ENCODE measurements at regions not wholly inside any gene's neighbourhood (a gene's known extent, or its start where the extent isn't known, plus 50 kb on each side); places are given as distances from the start of the nearest gene placed in this dataset.

DNA sequence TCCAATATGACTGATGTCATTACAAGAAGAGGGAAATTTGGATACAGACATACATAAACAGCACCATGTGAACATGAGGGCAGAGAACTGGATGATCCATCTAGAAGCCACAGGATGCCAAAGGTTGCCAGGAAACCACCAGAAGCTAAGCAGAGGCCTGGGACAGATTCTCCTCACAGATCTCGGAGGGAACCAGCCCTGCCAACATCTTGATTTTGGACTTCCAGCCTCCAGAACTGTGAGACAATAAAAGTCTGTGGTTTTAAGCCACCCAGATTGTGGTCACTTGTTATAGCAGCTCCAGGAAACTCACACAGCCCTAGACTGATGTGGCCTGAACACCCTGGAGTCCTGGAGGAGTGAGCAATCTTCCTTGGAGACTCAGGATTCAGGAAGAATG is 351.6 kb downstream of the EIPR1 start:
- no peak for DNase-seq
- no peak for TF ChIP-seq EZH2 (optimal IDR thresholded peaks at IDR 0.05; ENCODE audit: low read depth, low read length)
- TF ChIP-seq, protein P1, sequence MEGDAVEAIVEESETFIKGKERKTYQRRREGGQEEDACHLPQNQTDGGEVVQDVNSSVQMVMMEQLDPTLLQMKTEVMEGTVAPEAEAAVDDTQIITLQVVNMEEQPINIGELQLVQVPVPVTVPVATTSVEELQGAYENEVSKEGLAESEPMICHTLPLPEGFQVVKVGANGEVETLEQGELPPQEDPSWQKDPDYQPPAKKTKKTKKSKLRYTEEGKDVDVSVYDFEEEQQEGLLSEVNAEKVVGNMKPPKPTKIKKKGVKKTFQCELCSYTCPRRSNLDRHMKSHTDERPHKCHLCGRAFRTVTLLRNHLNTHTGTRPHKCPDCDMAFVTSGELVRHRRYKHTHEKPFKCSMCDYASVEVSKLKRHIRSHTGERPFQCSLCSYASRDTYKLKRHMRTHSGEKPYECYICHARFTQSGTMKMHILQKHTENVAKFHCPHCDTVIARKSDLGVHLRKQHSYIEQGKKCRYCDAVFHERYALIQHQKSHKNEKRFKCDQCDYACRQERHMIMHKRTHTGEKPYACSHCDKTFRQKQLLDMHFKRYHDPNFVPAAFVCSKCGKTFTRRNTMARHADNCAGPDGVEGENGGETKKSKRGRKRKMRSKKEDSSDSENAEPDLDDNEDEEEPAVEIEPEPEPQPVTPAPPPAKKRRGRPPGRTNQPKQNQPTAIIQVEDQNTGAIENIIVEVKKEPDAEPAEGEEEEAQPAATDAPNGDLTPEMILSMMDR (IDR thresholded peaks at IDR 0.05; ENCODE audit: low read length), result no peak
- TF ChIP-seq EZH2phosphoT487 (IDR thresholded peaks at IDR 0.05; ENCODE audit: low read length), result no peak
- no peak overlapping the region for H3K4me2 ChIP-seq (ENCODE audit: low read depth, low read length)
- H3K27ac ChIP-seq (ENCODE audit: low read length), result no peak overlapping the region
- H3K36me3 ChIP-seq (replicated peaks; ENCODE audit: insufficient read depth, low read length), result no peaks in the 10 kb centered on the region
- no peaks in the 10 kb centered on the region for H3K4me1 ChIP-seq (ENCODE audit: low read length)
- H3K4me3 ChIP-seq (ENCODE audit: low read length), result no peak overlapping the region
- no peaks in the 10 kb centered on the region for H3K9me3 ChIP-seq (replicated peaks; ENCODE audit: insufficient read depth, low read length)
- H3F3A ChIP-seq (ENCODE audit: insufficient read depth, low read length), result no peaks in the 10 kb centered on the region
- no peaks in the 10 kb centered on the region for H3K27me3 ChIP-seq (replicated peaks; ENCODE audit: insufficient read depth, low read length)
- no peaks in the 10 kb centered on the region for H3K9me2 ChIP-seq (replicated peaks; ENCODE audit: insufficient read depth, low read length)
- no peak overlapping the region for H2AFZ ChIP-seq (ENCODE audit: low read length)
- no peaks in the 10 kb centered on the region for H3K79me2 ChIP-seq (ENCODE audit: low read length)
- no peak overlapping the region for H3K9ac ChIP-seq (ENCODE audit: low read length)
- H4K20me1 ChIP-seq (ENCODE audit: insufficient read depth, low read length), result no peaks in the 10 kb centered on the region

DNA sequence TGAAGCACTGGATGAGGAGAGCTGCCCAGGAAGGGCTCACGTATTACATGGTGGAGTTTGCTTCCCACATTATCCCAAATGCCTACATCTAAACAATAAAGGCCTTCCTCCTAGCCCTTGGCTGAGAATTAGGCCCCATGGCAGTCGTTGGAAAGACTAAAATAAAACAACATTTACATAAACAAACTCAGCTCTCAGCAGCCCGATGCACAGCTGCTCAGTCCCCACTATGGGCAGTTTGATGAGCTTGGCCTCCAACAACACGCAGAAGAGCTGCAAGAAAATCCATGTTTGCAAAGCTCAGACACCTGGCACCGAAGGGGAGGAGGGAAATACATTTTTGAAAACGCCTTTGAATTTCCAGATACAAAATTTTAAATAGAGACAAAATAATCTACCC is 352.4 kb downstream of the EIPR1 start:
- TF ChIP-seq EZH2phosphoT487 (IDR thresholded peaks at IDR 0.05; ENCODE audit: low read length) (no peak), EZH2 (optimal IDR thresholded peaks at IDR 0.05; ENCODE audit: low read depth, low read length) (no peak)
- TF ChIP-seq, protein P1 (IDR thresholded peaks at IDR 0.05; ENCODE audit: low read length), result no peak
- Histone ChIP-seq H3K4me3 (ENCODE audit: low read length) (no peak overlapping the region), H3K36me3 (replicated peaks; ENCODE audit: insufficient read depth, low read length) (no peaks in the 10 kb centered on the region), H4K20me1 (ENCODE audit: insufficient read depth, low read length) (no peaks in the 10 kb centered on the region), H3K9me3 (replicated peaks; ENCODE audit: insufficient read depth, low read length) (no peaks in the 10 kb centered on the region), H3K4me2 (ENCODE audit: low read depth, low read length) (no peak overlapping the region), H3K79me2 (ENCODE audit: low read length) (no peaks in the 10 kb centered on the region), H3K27ac (ENCODE audit: low read length) (no peak overlapping the region), H3F3A (ENCODE audit: insufficient read depth, low read length) (no peaks in the 10 kb centered on the region), H3K9ac (ENCODE audit: low read length) (no peak overlapping the region), H3K9me2 (replicated peaks; ENCODE audit: insufficient read depth, low read length) (no peaks in the 10 kb centered on the region), H3K27me3 (replicated peaks; ENCODE audit: insufficient read depth, low read length) (no peaks in the 10 kb centered on the region), H2AFZ (ENCODE audit: low read length) (no peak overlapping the region), H3K4me1 (ENCODE audit: low read length) (no peaks in the 10 kb centered on the region)
- no peak for DNase-seq

DNA sequence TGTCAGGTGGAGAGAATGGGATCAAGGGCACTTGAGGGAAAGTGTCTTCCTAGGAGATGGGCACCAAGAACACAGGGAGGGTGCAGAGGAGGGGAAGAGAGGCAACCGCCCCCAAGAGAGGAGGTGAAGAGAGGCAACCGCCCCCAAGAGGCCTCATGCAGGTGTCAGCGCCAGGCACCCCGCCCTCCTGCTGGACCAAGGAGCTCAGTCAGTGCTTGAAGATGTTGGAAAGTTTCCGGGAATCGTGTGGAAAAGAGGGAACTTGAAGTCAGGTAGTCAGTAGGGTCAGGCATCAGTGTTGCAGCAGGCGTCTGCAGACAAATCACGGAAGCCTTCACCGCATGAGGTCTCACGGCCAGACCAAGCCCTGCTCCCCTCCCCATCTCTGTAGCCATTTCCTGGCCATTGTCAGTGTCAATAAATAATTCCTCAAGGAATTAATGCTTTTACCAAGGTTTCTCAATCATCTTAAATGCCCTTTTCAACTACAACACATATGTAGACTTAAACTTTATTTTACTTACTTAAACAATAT is 353.1 kb downstream of the EIPR1 start:
- no peak overlapping the region for H3K27ac ChIP-seq (ENCODE audit: low read length)
- H4K20me1 ChIP-seq (ENCODE audit: insufficient read depth, low read length), result no peaks in the 10 kb centered on the region
- TF ChIP-seq, protein P1 (IDR thresholded peaks at IDR 0.05; ENCODE audit: low read length), result no peak
- TF ChIP-seq EZH2phosphoT487 (IDR thresholded peaks at IDR 0.05; ENCODE audit: low read length), result no peak
- no peak for TF ChIP-seq EZH2 (optimal IDR thresholded peaks at IDR 0.05; ENCODE audit: low read depth, low read length)
- H3K9me2 ChIP-seq (replicated peaks; ENCODE audit: insufficient read depth, low read length), result no peaks in the 10 kb centered on the region
- DNase-seq, result no peak
- no peak overlapping the region for H2AFZ ChIP-seq (ENCODE audit: low read length)
- H3K27me3 ChIP-seq (replicated peaks; ENCODE audit: insufficient read depth, low read length), result no peaks in the 10 kb centered on the region
- H3K9me3 ChIP-seq (replicated peaks; ENCODE audit: insufficient read depth, low read length), result no peaks in the 10 kb centered on the region
- H3F3A ChIP-seq (ENCODE audit: insufficient read depth, low read length), result no peaks in the 10 kb centered on the region
- H3K4me1 ChIP-seq (ENCODE audit: low read length), result no peaks in the 10 kb centered on the region
- no peaks in the 10 kb centered on the region for H3K79me2 ChIP-seq (ENCODE audit: low read length)
- no peak overlapping the region for H3K9ac ChIP-seq (ENCODE audit: low read length)
- H3K36me3 ChIP-seq (replicated peaks; ENCODE audit: insufficient read depth, low read length), result no peaks in the 10 kb centered on the region
- H3K4me3 ChIP-seq (ENCODE audit: low read length), result no peak overlapping the region
- no peak overlapping the region for H3K4me2 ChIP-seq (ENCODE audit: low read depth, low read length)

Data from MM.1S (cell line).